ENCODE measurements at regions not wholly inside any gene's neighbourhood (a gene's known extent, or its start where the extent isn't known, plus 50 kb on each side); places are given as distances from the start of the nearest gene placed in this dataset.
A peak's percentile ranks its signal among the peaks of the same experiment; 100 is the strongest.

- Histone ChIP-seq H3K79me2 (ENCODE audit: insufficient read depth, low read length) (no peaks in the 10 kb centered on the region), H4K8ac (replicated peaks; ENCODE audit: insufficient read length, low read depth, low read length) (no peak overlapping the region), H4K91ac (ENCODE audit: insufficient read length, low read depth, low read length) (no peak overlapping the region), H3K23ac (ENCODE audit: insufficient read length, low read depth, low read length) (no peak overlapping the region), H3K14ac (ENCODE audit: insufficient read depth, low read length) (no peak overlapping the region; the same call in 1 of the 2 replicates), H3K4me1 (ENCODE audit: insufficient read depth, low read length) (peaks cover 3% of the 10 kb centered on the region; the same call in 1 of the 2 replicates), H3K9me3 (ENCODE audit: control insufficient read depth, low read depth, low read length) (no peaks in the 10 kb centered on the region), H3K23me2 (ENCODE audit: insufficient read length, low read depth, low read length, poor library complexity, severe bottlenecking) (no peaks in the 10 kb centered on the region), H2BK15ac (ENCODE audit: low read depth, low read length) (no peak overlapping the region), H4K5ac (ENCODE audit: insufficient read length, low read depth, low read length) (no peak overlapping the region), H3K27ac (ENCODE audit: insufficient read length, low read depth, low read length) (no peak overlapping the region), H3K56ac (ENCODE audit: insufficient read length, low read depth, low read length) (no peak overlapping the region), H2BK20ac (ENCODE audit: low read depth, low read length, poor library complexity, severe bottlenecking) (no peak overlapping the region), H2BK120ac (ENCODE audit: low read depth, low read length, poor library complexity, severe bottlenecking) (no peak overlapping the region), H3K9ac (ENCODE audit: extremely low read depth, insufficient read length, low read length) (no peak overlapping the region), H2BK12ac (ENCODE audit: insufficient read length, low read depth, low read length) (no peak overlapping the region), H2AK5ac (ENCODE audit: insufficient read length, low read length) (no peak overlapping the region), H3K4ac (ENCODE audit: low read depth, low read length) (no peak overlapping the region), H3K4me2 (ENCODE audit: insufficient read depth, insufficient read length, low read length) (no peak overlapping the region), H3K79me1 (ENCODE audit: insufficient read depth, low read depth, low read length, poor library complexity, severe bottlenecking) (no peaks in the 10 kb centered on the region), H3K18ac (ENCODE audit: insufficient read length, low read depth, low read length) (no peak overlapping the region), H3T11ph (ENCODE audit: low read length) (no peak overlapping the region), H2BK5ac (ENCODE audit: insufficient read length, low read length) (no peak overlapping the region), H3K27me3 (ENCODE audit: insufficient read depth, low read length) (no peaks in the 10 kb centered on the region), H4K20me1 (ENCODE audit: control insufficient read depth, insufficient read depth, insufficient read length) (no peaks in the 10 kb centered on the region), H2AFZ (ENCODE audit: low read length) (no peak overlapping the region)
- peak overlapping the region in 2 of 3 experiments; percentile 44 to 74; a peak in 4 of 7 replicates for H3K27ac Mint-ChIP-seq
- H3K4me1 Mint-ChIP-seq: peaks cover 18 to 24% of the 10 kb centered on the region in 2 experiments
- peaks cover 0 to 5% (median 0%) of the 10 kb centered on the region in 3 experiments; a peak in 1 of 7 replicates for H3K36me3 Mint-ChIP-seq (ENCODE audit: insufficient read depth in 1 of 3, low read depth in 3 of 3)
- peak; percentile 50 for DNase-seq
- peak; percentile 42; the same call in 2 of the 3 replicates for TF ChIP-seq CTCF (conservative IDR thresholded peaks at IDR 0.05)
- H3K27me3 Mint-ChIP-seq (ENCODE audit: low read depth): no peaks in the 10 kb centered on the region; the same call in none of the 2 replicates
- peaks cover 0 to 3% of the 10 kb centered on the region in 2 experiments; a peak in 3 of 5 replicates for H3K9me3 Mint-ChIP-seq
- no CpG with 5 or more reads among the region's 16 CpGs for WGBS (ENCODE audit: extremely low coverage, insufficient read length, low lambda C conversion rate)
- H3K4me3 Mint-ChIP-seq: no peak overlapping the region
These were observed 207.2 kb upstream of the SVIL start for GRCh38 chr10:29841724-29842649.
